GM12878 (cell line): ENCODE measurements at regions not wholly inside any gene's neighbourhood (a gene's known extent, or its start where the extent isn't known, plus 50 kb on each side); places are given as distances from the start of the nearest gene placed in this dataset.
A peak's percentile ranks its signal among the peaks of the same experiment; 100 is the strongest.

Experiments
- ATAC-seq: fragments of 200-7000 bp; cut with Tn5 transposase; 3 replicates; pipeline ENCODE4 v1.9.1; 2020; ENCODE audit warnings: mild to moderate bottlenecking, moderate library complexity
- BruUV-seq: library from RNA; stranded (reverse); fragments of 400-500 nt; replicated peaks from 2 replicates; lab custom pipeline; 2021; lab: Mats Ljungman, UMichigan
- CTCF ChIA-PET: fragments of 300-600 bp; sonication (Branson Sonifier 250); formaldehyde crosslinking; extraction: SDS; loops from one replicate; lab custom pipeline; 2021; ENCODE audit warnings: inconsistent platforms; lab: Yijun Ruan, JAX
- POLR2A ChIA-PET: fragments of 350-600 bp; formaldehyde crosslinking; extraction: SDS; loops from one replicate; lab custom pipeline; 2021; ENCODE audit warnings: inconsistent platforms; lab: Charles Lee
- RAD21 ChIA-PET: fragments of 300-600 bp; sonication (Branson Sonifier 250); formaldehyde crosslinking; loops from one replicate; lab custom pipeline; 2023; ENCODE audit warnings: antibody characterized with exemption; ENCODE audit not compliant: unreplicated experiment; lab: Charles Lee
- SMC1A ChIA-PET: fragments of 300-600 bp; sonication (Branson Sonifier 250); formaldehyde crosslinking; loops from one replicate; lab custom pipeline; 2023; ENCODE audit not compliant: unreplicated experiment, uncharacterized antibody; lab: Charles Lee
- DNase-seq: peaks from one replicate; pipeline ENCODE4 v3.0.0-alpha.2; 2011; ENCODE audit warnings: low read depth, low spot score
- FAIRE-seq: peaks from 3 replicates; lab custom pipeline; 2011; peaks lifted over from hg19 to GRCh38; lab: Jason Lieb, UNC
- H2AFZ ChIP-seq: 2 replicates; pipeline ENCODE4 v1.6.0; 2011; ENCODE audit warnings: low read depth, low read length, control low read depth; ENCODE audit not compliant: control insufficient read depth
- H3K27ac ChIP-seq: 2 replicates; pipeline ENCODE4 v1.5.1; 2011; ENCODE audit warnings: control low read depth; ENCODE audit not compliant: control insufficient read depth, insufficient read depth
- H3K27me3 ChIP-seq, 2 experiments: replicated peaks in 1 of 2; 2 replicates each; pipeline versions ENCODE4 v1.6.0 to v1.6.1; 2011; ENCODE audit warnings: low read length in 1 of 2; ENCODE audit not compliant: control insufficient read depth in 2 of 2, insufficient read depth in 2 of 2
- H3K36me3 ChIP-seq, 2 experiments: 2 replicates each; pipeline ENCODE4 v1.5.1; 2011; ENCODE audit warnings: low read length in 1 of 2; ENCODE audit not compliant: control insufficient read depth in 2 of 2, insufficient read depth in 2 of 2
- H3K4me1 ChIP-seq: 2 replicates; pipeline ENCODE4 v1.6.1; 2011; ENCODE audit warnings: mild to moderate bottlenecking, low read length, moderate library complexity, mixed read lengths; ENCODE audit not compliant: control insufficient read depth, insufficient read depth
- H3K4me2 ChIP-seq: 2 replicates; pipeline ENCODE4 v1.6.0; 2011; ENCODE audit warnings: control low read depth; ENCODE audit not compliant: control insufficient read depth, insufficient read depth
- H3K4me3 ChIP-seq: fragments of 200-600 bp; sonication (generic); 2 replicates; pipeline ENCODE4 v1.5.1; 2016
- H3K79me2 ChIP-seq: 2 replicates; pipeline ENCODE4 v1.6.0; 2011; ENCODE audit warnings: low read length; ENCODE audit not compliant: control insufficient read depth, insufficient read depth
- H3K9ac ChIP-seq: 2 replicates; pipeline ENCODE4 v1.8.0; 2011; ENCODE audit warnings: low read length, control low read depth, mixed read lengths; ENCODE audit not compliant: control insufficient read depth, insufficient read depth
- H3K9me3 ChIP-seq: replicated peaks from 3 replicates; pipeline ENCODE4 v1.5.1; 2011; ENCODE audit warnings: mild to moderate bottlenecking, low read length; ENCODE audit not compliant: control insufficient read depth, insufficient read depth
- H4K20me1 ChIP-seq: 2 replicates; pipeline ENCODE4 v1.6.0; 2011; ENCODE audit not compliant: control insufficient read depth, insufficient read depth
- JUND ChIP-seq: IDR thresholded peaks from 2 replicates; pipeline ENCODE4 v1.6.1; 2012; ENCODE audit warnings: low read depth, mild to moderate bottlenecking, low read length, improper control_type of control experiment, moderate library complexity
- KDM1A ChIP-seq: fragments of 200-600 bp; sonication (generic); IDR thresholded peaks from 2 replicates; pipeline ENCODE4 v1.6.1; 2016; ENCODE audit warnings: borderline replicate concordance
- KLF5 ChIP-seq: fragments of 450-650 bp; IDR thresholded peaks from 2 replicates; pipeline ENCODE4 v1.6.1; 2014; ENCODE audit warnings: mild to moderate bottlenecking; ENCODE audit not compliant: partially characterized antibody
- SIN3A ChIP-seq: IDR thresholded peaks from 2 replicates; pipeline ENCODE4 v1.6.1; 2012; ENCODE audit warnings: low read depth, low read length, improper control_type of control experiment
- SP1 ChIP-seq: IDR thresholded peaks from one replicate; pipeline ENCODE4 v1.6.1; 2011; ENCODE audit warnings: low read depth, low read length
- TCF3 ChIP-seq: IDR thresholded peaks from 2 replicates; pipeline ENCODE4 v1.6.1; 2012; ENCODE audit warnings: low read depth, mild to moderate bottlenecking, low read length, borderline replicate concordance; ENCODE audit not compliant: insufficient read depth
- WRNIP1 ChIP-seq: IDR thresholded peaks from 2 replicates; pipeline ENCODE4 v1.6.1; 2011; ENCODE audit warnings: low read depth, low read length, improper control_type of control experiment, borderline replicate concordance
- ZNF24 ChIP-seq: fragments of 450-650 bp; IDR thresholded peaks from 2 replicates; pipeline ENCODE4 v1.6.1; 2017; ENCODE audit warnings: antibody characterized with exemption, mild to moderate bottlenecking
- WGBS: methylation state at CpG from one replicate; pipeline ENCODE4 v1.1.6; 2016; ENCODE audit warnings: low lambda C conversion rate; ENCODE audit not compliant: insufficient replicate concordance, insufficient coverage; ENCODE audit errors: missing lambda C conversion rate; 5-methylcytosine and 5-hydroxymethylcytosine counted together
- in situ Hi-C: fragments of 300-500 bp; cut with MboI; formaldehyde crosslinking; loops from 9 replicates; pipeline ENCODE4 v1.14.3; 2018; ENCODE audit warnings: mixed read lengths
- intact Hi-C: fragments of 100-400 bp; cut with micrococcal nuclease; formaldehyde crosslinking; loops from one replicate; pipeline ENCODE4 v1.14.2; 2022; ENCODE audit not compliant: unreplicated experiment
- TF ChIP-seq, protein P1 (sequence below): fragments of 150-350 bp; IDR thresholded peaks from 2 replicates; pipeline ENCODE4 v1.6.1; 2016; ENCODE audit warnings: low read depth, low read length
- TF ChIP-seq, protein P2 (sequence below): fragments of 450-650 bp; IDR thresholded peaks from 2 replicates; pipeline ENCODE4 v1.6.1; 2017; ENCODE audit warnings: borderline replicate concordance

DNA sequence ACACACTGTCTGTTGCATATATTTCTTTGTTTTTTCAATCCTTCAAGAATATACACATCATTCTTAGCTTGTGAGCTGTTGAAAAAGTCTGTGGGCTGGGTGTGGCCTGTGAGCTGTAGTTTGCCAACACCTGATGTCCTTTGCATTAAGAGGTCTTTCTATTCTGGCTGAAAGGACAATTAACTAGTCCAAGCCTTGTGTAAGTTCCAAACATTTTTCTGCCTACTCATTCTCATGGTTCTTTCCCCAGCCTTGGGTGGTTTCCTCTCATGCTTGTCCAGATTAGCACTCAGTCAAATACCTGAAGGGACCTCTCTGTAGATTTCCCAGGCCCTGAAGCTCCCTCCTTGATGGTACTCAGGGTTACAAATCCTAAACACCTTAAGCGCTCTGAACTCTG, 57.8 kb upstream of the NABP1 start:
- ATAC-seq (peak; percentile 28), DNase-seq (no peak), FAIRE-seq (no peak)
- Histone ChIP-seq H4K20me1 (no peaks in the 10 kb centered on the region), H3K9me3 (no peaks in the 10 kb centered on the region), H3K4me2 (no peak overlapping the region), H3K4me1 (peaks cover 13% of the 10 kb centered on the region), H3K79me2 (no peaks in the 10 kb centered on the region), H3K27ac (no peak overlapping the region), H3K9ac (no peak overlapping the region), H3K4me3 (no peak overlapping the region), H3K36me3 (no peaks in the 10 kb centered on the region), H2AFZ (no peak overlapping the region), H3K27me3 (no peaks in the 10 kb centered on the region)
- ChIA-PET SMC1A (interaction anchor here (0.7 to 10.2 kb wide), 10 partner anchors 11 to 134 kb away, joined by 3 to 136 read pairs (median 8); partner anchors contain the start of gene NABP1), RAD21 (interaction anchor here (0.6 to 6.3 kb wide), 5 partner anchors 18 to 109 kb away, joined by 3 to 52 read pairs (median 18); partner anchors contain the start of gene NABP1), POLR2A (interaction anchor here (0.8 to 10.3 kb wide), 4 partner anchors 11 to 57 kb away, joined by 3 to 102 read pairs (median 8); partner anchors contain the start of gene NABP1), CTCF (interaction anchor here (0.7 to 2.3 kb wide), 9 partner anchors 11 to 81 kb away, joined by 3 to 8 read pairs (median 3); no protein-coding TSS in a partner anchor)
- in situ Hi-C loops (no loop called here), intact Hi-C loops (no loop called here)
- WGBS = 100% methylated on average over 1 of the region's 1 CpG
- TF ChIP-seq, protein P1, sequence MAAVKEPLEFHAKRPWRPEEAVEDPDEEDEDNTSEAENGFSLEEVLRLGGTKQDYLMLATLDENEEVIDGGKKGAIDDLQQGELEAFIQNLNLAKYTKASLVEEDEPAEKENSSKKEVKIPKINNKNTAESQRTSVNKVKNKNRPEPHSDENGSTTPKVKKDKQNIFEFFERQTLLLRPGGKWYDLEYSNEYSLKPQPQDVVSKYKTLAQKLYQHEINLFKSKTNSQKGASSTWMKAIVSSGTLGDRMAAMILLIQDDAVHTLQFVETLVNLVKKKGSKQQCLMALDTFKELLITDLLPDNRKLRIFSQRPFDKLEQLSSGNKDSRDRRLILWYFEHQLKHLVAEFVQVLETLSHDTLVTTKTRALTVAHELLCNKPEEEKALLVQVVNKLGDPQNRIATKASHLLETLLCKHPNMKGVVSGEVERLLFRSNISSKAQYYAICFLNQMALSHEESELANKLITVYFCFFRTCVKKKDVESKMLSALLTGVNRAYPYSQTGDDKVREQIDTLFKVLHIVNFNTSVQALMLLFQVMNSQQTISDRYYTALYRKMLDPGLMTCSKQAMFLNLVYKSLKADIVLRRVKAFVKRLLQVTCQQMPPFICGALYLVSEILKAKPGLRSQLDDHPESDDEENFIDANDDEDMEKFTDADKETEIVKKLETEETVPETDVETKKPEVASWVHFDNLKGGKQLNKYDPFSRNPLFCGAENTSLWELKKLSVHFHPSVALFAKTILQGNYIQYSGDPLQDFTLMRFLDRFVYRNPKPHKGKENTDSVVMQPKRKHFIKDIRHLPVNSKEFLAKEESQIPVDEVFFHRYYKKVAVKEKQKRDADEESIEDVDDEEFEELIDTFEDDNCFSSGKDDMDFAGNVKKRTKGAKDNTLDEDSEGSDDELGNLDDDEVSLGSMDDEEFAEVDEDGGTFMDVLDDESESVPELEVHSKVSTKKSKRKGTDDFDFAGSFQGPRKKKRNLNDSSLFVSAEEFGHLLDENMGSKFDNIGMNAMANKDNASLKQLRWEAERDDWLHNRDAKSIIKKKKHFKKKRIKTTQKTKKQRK = no peak
- TF ChIP-seq KDM1A = no peak
- TF ChIP-seq, protein P2, sequence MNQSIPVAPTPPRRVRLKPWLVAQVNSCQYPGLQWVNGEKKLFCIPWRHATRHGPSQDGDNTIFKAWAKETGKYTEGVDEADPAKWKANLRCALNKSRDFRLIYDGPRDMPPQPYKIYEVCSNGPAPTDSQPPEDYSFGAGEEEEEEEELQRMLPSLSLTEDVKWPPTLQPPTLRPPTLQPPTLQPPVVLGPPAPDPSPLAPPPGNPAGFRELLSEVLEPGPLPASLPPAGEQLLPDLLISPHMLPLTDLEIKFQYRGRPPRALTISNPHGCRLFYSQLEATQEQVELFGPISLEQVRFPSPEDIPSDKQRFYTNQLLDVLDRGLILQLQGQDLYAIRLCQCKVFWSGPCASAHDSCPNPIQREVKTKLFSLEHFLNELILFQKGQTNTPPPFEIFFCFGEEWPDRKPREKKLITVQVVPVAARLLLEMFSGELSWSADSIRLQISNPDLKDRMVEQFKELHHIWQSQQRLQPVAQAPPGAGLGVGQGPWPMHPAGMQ = no peak
- no peak for TF ChIP-seq KLF5
- no peak for TF ChIP-seq JUND
- TF ChIP-seq WRNIP1 = no peak
- no peak for TF ChIP-seq SP1
- no peak for TF ChIP-seq SIN3A
- no peak for TF ChIP-seq TCF3
- TF ChIP-seq ZNF24 = no peak
- BruUV-seq = no TSS peak
